HuH-7 (cell line): ENCODE measurements at regions not wholly inside any gene's neighbourhood (a gene's known extent, or its start where the extent isn't known, plus 50 kb on each side); places are given as distances from the start of the nearest gene placed in this dataset.

ENCODE experiments used
- DNase-seq: peaks from one replicate; pipeline ENCODE4 v3.0.0; 2011; ENCODE audit warnings: low spot score

GRCh38 chr1:234554218-234554697 is 55.7 kb downstream of the IRF2BP2 start:
- no peak for DNase-seq

GRCh38 chr1:234553240-234554188 is 56.5 kb downstream of the IRF2BP2 start:
- DNase-seq: no peak

- DNase-seq: no peak
Measured at GRCh38 chr1:234551032-234551378, 59.0 kb downstream of the IRF2BP2 start.

- DNase-seq: no peak
Measured at GRCh38 chr1:234550341-234551031, 59.5 kb downstream of the IRF2BP2 start.

- DNase-seq: no peak
Measured at GRCh38 chr1:234549447-234550021, 60.4 kb downstream of the IRF2BP2 start.

GRCh38 chr1:234546890-234547788 is 62.8 kb downstream of the IRF2BP2 start:
- DNase-seq: no peak

GRCh38 chr1:234546387-234546704 is 63.6 kb downstream of the IRF2BP2 start:
- no peak for DNase-seq

- peak; percentile 79 for DNase-seq
Measured at GRCh38 chr1:234545517-234546386, 64.2 kb downstream of the IRF2BP2 start.

GRCh38 chr1:234544087-234544579 is 65.2 kb upstream of the TARBP1 start:
- peak; percentile 57 for DNase-seq

GRCh38 chr1:234543442-234544086 is 64.6 kb upstream of the TARBP1 start:
- DNase-seq: no peak

GRCh38 chr1:234542211-234542850 is 63.4 kb upstream of the TARBP1 start:
- DNase-seq: no peak

GRCh38 chr1:234541286-234541975 is 62.5 kb upstream of the TARBP1 start:
- DNase-seq: no peak

GRCh38 chr1:234540404-234540762 is 61.4 kb upstream of the TARBP1 start:
- no peak for DNase-seq

GRCh38 chr1:234539666-234540403 is 60.9 kb upstream of the TARBP1 start:
- no peak for DNase-seq

GRCh38 chr1:234538930-234539649 is 60.1 kb upstream of the TARBP1 start:
- no peak for DNase-seq

GRCh38 chr1:234538062-234538731 is 59.2 kb upstream of the TARBP1 start:
- peak; percentile 68 for DNase-seq

- DNase-seq: no peak
Measured at GRCh38 chr1:234537236-234537635, 58.3 kb upstream of the TARBP1 start.
